ENCODE measurements at regions not wholly inside any gene's neighbourhood (a gene's known extent, or its start where the extent isn't known, plus 50 kb on each side); places are given as distances from the start of the nearest gene placed in this dataset.

DNA sequence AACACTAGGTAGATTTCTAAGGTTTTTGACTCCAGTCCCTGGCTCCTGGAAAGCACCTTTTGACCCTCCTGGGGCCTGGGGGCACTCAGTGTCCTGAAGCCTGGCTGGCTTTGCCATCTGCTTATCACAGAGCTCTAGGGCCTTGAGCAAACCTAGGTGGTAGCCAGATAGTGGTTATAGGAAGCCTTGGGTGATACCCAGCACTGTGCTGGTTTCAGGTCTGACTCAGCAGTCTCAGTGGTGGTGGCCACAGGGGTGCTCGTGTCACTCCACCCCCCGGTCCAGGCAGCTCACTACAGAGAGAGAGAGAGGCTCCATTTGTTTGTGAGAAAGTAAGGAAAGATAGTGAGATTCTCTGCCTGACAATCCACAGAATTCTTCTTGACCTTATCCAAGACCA, 195.8 kb upstream of the ZFP42 start:
- H3K4me3 ChIP-seq = no peak overlapping the region
- DNase-seq (ENCODE audit: low read depth in 1 of 2, low spot score in 2 of 2) = no peak
- H3K9me3 ChIP-seq (replicated peaks) = no peaks in the 10 kb centered on the region
- no peak overlapping the region for H3K27ac ChIP-seq
- H3K36me3 ChIP-seq = no peaks in the 10 kb centered on the region
- no peaks in the 10 kb centered on the region for H3K4me1 ChIP-seq (replicated peaks)
- no peaks in the 10 kb centered on the region for H3K27me3 ChIP-seq (replicated peaks)

DNA sequence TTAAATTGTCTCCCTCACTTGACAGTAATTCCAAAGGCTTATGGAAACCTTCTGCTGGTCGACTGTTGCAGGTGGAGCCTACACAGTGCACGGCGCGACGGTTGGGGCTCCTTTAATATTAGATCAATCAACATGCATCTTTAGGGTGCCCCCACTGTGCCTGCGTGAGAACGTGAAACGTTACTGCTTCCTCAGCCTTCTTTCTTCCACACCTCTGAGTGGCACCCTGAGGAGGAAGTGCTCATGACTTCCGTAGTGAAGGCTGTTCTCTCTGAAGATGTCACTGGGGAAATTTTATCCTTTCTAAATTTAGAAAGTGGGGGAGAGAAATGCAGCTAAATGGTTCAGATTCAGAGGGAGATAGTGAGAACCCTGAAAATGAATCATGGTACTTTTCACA, 184.0 kb upstream of the ZFP42 start:
- Histone ChIP-seq H3K9me3 (replicated peaks) (no peaks in the 10 kb centered on the region; the same call in 1 of the 2 replicates), H3K27me3 (replicated peaks) (no peaks in the 10 kb centered on the region), H3K27ac (no peak overlapping the region), H3K4me3 (no peak overlapping the region), H3K4me1 (replicated peaks) (no peaks in the 10 kb centered on the region), H3K36me3 (no peaks in the 10 kb centered on the region)
- DNase-seq (ENCODE audit: low read depth in 1 of 2, low spot score in 2 of 2) = no peak

DNA sequence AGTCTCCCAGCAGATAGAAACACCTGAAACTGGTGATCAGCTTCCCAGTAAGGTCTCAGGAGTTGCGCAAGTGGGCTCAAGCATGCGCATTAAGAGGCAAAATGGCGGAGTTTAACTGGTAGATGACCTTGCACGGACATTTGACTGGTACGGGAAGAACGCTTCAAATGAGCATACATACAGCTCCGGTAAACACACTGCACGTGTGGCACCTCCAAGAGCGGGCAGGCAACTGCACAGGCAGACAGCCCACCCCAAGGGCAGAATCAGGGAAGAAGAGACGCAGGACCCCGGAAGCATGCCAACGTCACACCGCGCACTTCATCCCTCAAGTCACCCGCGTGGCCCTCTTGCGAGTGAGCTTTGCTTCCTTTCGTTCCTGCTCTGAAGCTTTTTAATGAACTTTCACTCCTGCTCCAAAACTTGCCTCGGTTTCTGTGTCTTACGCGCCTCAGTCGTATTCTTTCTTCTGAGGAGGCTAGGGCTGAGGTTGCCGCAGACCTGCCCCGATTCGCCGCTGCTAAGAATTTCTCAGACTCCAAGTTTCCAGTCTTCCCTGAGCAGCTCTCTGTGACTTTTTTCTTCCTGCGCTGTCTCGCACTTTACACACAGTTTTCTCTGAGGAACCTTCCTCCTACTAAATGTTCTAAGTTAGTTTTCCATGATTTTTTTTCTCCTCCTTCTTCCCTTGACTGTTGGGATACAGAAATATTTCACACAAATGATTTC, 180.7 kb upstream of the ZFP42 start:
- no peak overlapping the region for H3K4me3 ChIP-seq
- no peaks in the 10 kb centered on the region for H3K36me3 ChIP-seq
- H3K4me1 ChIP-seq (replicated peaks) = no peaks in the 10 kb centered on the region
- no peak for DNase-seq (ENCODE audit: low read depth in 1 of 2, low spot score in 2 of 2)
- no peaks in the 10 kb centered on the region for H3K27me3 ChIP-seq (replicated peaks)
- H3K9me3 ChIP-seq (replicated peaks) = no peaks in the 10 kb centered on the region; the same call in 1 of the 2 replicates
- H3K27ac ChIP-seq = no peak overlapping the region

DNA sequence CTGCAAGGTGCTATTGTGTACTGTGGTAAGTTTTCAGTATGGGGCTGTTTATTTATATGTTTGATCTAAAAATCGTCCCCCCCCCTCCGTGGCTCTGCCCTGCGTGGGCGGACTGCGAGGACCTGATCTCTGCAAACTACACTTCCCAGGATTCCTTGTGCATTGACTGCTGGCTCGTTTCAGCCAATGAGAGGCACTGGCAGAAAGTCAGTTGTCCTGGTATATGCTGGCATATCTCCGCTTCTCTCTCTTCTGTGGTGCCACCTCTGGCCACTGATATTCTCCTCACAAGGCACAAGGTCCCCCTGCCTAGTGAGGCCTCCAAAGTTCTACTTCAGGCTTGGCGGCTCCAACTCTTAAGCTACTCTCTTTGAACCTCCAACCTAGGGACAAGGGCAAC, 168.8 kb upstream of the ZFP42 start:
- H3K4me3 ChIP-seq = no peak overlapping the region
- no peaks in the 10 kb centered on the region for H3K27me3 ChIP-seq (replicated peaks)
- no peaks in the 10 kb centered on the region for H3K36me3 ChIP-seq
- no peaks in the 10 kb centered on the region for H3K9me3 ChIP-seq (replicated peaks)
- no peaks in the 10 kb centered on the region for H3K4me1 ChIP-seq (replicated peaks)
- DNase-seq (ENCODE audit: low read depth in 1 of 2, low spot score in 2 of 2) = no peak
- H3K27ac ChIP-seq = no peak overlapping the region

DNA sequence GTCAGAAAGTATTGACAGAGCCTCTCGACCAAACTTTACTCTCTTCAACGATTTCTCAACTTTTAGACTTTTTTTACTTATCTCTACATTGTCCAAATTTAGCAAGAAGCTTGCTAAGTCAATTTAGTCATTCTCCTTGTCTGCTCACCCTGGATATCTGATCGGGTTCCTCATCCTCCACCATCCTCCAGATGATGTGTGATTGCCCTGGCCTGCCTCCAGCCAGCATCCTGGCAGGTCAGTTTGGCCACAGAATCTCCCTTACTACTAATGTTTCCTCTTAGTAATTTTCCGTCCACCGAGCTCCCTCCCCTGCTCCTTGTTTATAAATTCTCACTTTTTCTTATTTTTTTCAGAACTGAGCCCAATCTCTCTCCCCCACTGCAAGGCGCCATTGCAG, 167.9 kb upstream of the ZFP42 start:
- DNase-seq (ENCODE audit: low read depth in 1 of 2, low spot score in 2 of 2) = no peak
- H3K27ac ChIP-seq = no peak overlapping the region
- H3K9me3 ChIP-seq (replicated peaks) = no peaks in the 10 kb centered on the region
- no peaks in the 10 kb centered on the region for H3K4me1 ChIP-seq (replicated peaks)
- H3K36me3 ChIP-seq = no peaks in the 10 kb centered on the region
- no peak overlapping the region for H3K4me3 ChIP-seq
- no peaks in the 10 kb centered on the region for H3K27me3 ChIP-seq (replicated peaks)

DNA sequence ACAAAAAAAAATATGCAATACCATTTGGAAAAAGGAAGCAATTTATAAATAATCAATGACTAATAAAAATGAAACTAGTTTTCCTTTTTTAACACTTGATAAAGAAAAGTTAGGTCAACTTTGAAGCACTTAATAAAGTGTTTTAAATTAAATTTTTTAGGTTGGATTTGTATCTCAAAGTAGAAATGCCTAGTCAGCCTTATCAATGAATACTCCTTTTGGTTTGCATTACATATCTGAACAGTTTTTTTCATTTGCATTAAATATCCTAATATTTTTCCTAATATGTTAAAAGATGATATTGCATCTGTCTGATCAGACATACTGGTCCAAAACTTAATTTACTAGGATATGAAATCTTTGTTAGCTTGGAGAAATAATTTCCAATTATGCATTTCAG, 155.8 kb upstream of the ZFP42 start:
- no peak for DNase-seq (ENCODE audit: low read depth in 1 of 2, low spot score in 2 of 2)
- H3K9me3 ChIP-seq (replicated peaks) = no peaks in the 10 kb centered on the region

DNA sequence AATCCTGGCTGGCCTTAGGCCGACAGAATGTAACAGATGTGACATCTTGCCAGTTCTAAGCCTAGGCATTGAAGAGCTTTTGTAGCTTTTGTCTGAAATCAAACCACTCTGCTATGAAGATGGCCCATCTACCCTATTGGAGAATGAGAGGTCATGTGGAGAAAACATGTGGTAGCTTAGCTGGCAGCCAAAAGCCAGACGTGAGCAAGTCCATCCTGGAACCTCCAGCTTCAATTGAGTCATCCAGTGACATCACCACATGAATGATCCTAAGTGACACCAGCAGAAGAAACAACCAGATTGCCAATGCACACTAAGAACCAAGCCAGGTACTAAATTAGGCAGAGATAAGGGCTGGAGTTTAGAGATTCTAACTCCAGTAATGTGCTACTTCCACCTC, 154.8 kb upstream of the ZFP42 start:
- no peaks in the 10 kb centered on the region for H3K4me1 ChIP-seq (replicated peaks)
- DNase-seq (ENCODE audit: low read depth in 1 of 2, low spot score in 2 of 2) = no peak
- no peak overlapping the region for H3K4me3 ChIP-seq
- H3K27ac ChIP-seq = no peak overlapping the region
- no peaks in the 10 kb centered on the region for H3K36me3 ChIP-seq
- H3K27me3 ChIP-seq (replicated peaks) = no peaks in the 10 kb centered on the region
- H3K9me3 ChIP-seq (replicated peaks) = no peaks in the 10 kb centered on the region

More for the DNA sequence above, 155.8 kb upstream of the ZFP42 start:
- Histone ChIP-seq H3K4me1 (replicated peaks) (no peaks in the 10 kb centered on the region), H3K36me3 (no peaks in the 10 kb centered on the region), H3K27me3 (replicated peaks) (no peaks in the 10 kb centered on the region), H3K4me3 (no peak overlapping the region), H3K27ac (no peak overlapping the region)

DNA sequence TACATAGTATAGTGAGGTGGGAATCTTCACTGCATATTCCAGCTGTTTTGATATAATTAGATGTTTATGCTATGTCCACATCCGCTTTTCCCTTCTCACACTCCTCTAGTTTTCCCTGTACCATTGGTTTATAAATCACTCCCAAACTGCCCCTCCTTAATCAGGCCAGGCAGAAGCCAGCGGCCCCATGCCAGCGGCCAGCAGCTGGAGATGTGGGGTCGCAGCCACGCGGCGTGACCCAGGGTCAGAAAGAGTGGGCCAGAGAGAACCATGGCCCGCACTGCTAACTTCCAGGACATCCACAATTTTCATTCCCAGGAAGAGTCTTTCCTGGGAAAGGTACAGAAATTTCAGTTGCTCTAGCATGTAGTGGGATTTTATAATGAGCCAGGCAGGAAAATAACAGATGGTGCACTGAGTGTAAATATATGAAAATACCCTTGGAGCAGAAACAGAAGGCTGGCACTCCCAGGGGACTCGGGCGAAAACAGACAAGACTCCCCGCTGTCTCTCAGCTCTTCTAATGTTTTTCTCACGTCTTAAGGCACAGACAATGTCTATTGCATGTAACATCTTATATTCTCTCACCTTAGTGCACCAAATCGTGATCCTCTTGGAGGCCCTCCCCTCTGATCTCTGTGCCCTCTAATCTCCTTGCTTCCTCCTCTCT, 145.9 kb upstream of the ZFP42 start:
- no peak for DNase-seq (ENCODE audit: low read depth in 1 of 2, low spot score in 2 of 2)
- Histone ChIP-seq H3K27ac (no peak overlapping the region), H3K9me3 (replicated peaks) (no peaks in the 10 kb centered on the region; the same call in 1 of the 2 replicates), H3K36me3 (no peaks in the 10 kb centered on the region), H3K4me1 (replicated peaks) (no peaks in the 10 kb centered on the region), H3K4me3 (no peak overlapping the region), H3K27me3 (replicated peaks) (no peaks in the 10 kb centered on the region)

DNA sequence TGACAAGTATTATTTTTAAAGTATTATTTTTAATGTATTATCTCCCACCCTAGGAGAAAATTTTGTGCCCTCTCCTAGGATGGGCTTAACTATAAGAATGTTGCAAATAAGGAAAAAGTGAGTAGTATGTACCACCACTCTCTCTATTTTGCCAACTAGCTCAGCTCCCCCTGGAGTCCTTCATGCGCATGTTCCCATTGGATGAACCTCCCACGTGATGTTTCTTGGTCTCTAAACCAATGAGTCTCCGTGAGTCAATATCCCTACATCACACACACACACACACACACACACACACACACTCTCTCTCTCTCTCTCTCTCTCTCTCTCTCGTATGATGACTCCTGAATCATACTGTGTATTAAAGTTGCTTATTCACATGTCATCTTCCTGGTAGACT, 129.7 kb upstream of the ZFP42 start:
- Histone ChIP-seq H3K36me3 (no peaks in the 10 kb centered on the region), H3K4me1 (replicated peaks) (no peaks in the 10 kb centered on the region), H3K9me3 (replicated peaks) (no peaks in the 10 kb centered on the region), H3K4me3 (no peak overlapping the region), H3K27ac (no peak overlapping the region), H3K27me3 (replicated peaks) (no peaks in the 10 kb centered on the region)
- no peak for DNase-seq (ENCODE audit: low read depth in 1 of 2, low spot score in 2 of 2)

DNA sequence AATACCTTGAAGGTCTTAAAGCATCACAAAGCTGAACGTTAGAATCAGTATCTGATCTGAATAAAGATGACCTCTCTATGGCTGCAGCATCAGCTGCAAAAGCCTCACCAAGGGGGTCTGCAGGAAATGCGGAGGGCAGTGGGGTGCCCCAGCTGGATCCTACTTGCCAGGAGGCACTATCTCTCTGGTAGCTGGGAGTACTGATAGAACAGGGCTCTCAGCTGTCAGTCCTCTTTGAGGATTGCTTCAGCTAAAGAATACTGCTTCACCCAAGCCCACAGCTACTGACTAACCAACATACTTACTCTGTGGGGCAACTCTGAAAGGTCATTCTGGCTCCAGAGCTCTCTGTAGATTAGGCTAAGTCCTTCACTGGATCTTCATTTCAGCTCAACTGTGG, 112.5 kb upstream of the ZFP42 start:
- Histone ChIP-seq H3K27me3 (replicated peaks) (no peaks in the 10 kb centered on the region), H3K4me3 (no peak overlapping the region), H3K4me1 (replicated peaks) (no peaks in the 10 kb centered on the region), H3K9me3 (replicated peaks) (no peaks in the 10 kb centered on the region; the same call in none of the 2 replicates), H3K36me3 (no peaks in the 10 kb centered on the region), H3K27ac (no peak overlapping the region)
- DNase-seq (ENCODE audit: low read depth in 1 of 2, low spot score in 2 of 2) = no peak

DNA sequence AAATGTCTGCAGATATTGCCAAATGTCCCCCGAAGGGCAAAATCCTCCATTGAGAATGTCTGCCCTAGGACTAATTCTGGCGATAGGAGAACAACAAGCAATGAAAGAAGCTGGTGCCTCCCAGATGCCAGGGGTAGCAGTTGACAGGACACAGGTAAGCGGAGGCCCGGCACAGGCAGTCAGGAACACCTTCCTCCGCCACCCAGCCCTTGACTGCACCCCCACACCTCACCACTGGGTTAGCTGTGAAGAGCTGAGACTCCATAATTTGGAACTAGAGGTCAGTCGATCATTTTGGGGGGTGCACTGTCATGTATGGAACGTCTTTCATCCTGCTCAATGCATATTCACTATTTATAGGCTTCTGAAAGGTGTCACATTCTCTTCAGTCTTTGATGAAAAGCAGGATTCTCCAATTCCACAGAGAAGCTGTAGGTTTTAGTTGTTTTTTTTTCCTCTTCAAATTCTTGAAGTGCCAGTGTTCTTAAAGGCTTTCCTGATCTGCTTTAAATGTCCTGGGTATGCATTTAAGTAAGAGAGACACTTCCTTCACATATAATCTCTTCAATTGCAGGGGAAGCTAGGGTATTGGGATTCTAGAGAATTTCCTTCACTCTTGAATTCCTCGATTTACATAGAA, 111.6 kb upstream of the ZFP42 start:
- no peak for DNase-seq (ENCODE audit: low read depth in 1 of 2, low spot score in 2 of 2)
- Histone ChIP-seq H3K9me3 (replicated peaks) (no peaks in the 10 kb centered on the region; the same call in none of the 2 replicates), H3K36me3 (no peaks in the 10 kb centered on the region), H3K27me3 (replicated peaks) (no peaks in the 10 kb centered on the region), H3K4me1 (replicated peaks) (no peaks in the 10 kb centered on the region), H3K4me3 (no peak overlapping the region), H3K27ac (no peak overlapping the region)

DNA sequence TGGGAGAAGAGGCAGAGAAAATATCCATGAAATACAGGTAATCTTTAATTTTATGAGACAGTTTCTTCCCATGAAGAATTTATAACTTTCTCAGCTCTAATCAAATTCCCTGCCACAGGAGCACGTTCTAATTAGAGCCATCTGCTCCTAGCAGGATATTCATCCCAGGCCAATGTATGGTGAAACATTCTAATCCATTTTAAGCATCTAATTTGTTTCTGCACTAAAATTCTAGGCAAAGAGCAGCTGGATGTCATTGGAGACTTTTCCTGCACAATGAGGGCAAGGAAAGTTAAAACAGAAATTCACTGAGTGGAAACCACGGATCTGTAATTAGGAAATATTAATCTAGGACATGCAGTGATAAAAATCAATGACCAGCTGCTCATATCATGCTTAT, 107.7 kb upstream of the ZFP42 start:
- H3K9me3 ChIP-seq (replicated peaks) = no peaks in the 10 kb centered on the region; the same call in 1 of the 2 replicates
- DNase-seq (ENCODE audit: low read depth in 1 of 2, low spot score in 2 of 2) = no peak
- no peak overlapping the region for H3K4me3 ChIP-seq
- no peaks in the 10 kb centered on the region for H3K27me3 ChIP-seq (replicated peaks)
- H3K4me1 ChIP-seq (replicated peaks) = no peaks in the 10 kb centered on the region
- no peak overlapping the region for H3K27ac ChIP-seq
- H3K36me3 ChIP-seq = no peaks in the 10 kb centered on the region

DNA sequence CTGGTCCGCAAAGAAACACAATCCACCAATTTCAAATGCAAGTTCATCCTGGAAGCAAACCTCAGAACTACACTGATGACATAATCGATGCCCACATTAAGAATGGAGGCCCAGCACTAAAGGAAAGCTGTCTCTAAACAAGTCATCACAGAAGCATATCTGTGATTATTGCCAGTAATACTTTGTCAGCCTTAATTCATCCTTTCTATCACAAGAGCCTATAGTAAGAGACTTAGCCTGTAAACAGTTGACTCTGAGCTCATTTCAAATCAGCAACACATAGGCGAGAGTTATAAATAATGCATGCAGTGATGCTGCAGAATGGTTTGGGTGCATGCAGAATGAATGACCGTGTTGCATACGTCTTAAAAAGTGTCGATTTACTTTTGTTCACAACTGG, 105.9 kb upstream of the ZFP42 start:
- no peaks in the 10 kb centered on the region for H3K4me1 ChIP-seq (replicated peaks)
- no peak overlapping the region for H3K27ac ChIP-seq
- no peak for DNase-seq (ENCODE audit: low read depth in 1 of 2, low spot score in 2 of 2)
- H3K36me3 ChIP-seq = no peaks in the 10 kb centered on the region
- H3K27me3 ChIP-seq (replicated peaks) = no peaks in the 10 kb centered on the region
- no peak overlapping the region for H3K4me3 ChIP-seq
- no peaks in the 10 kb centered on the region for H3K9me3 ChIP-seq (replicated peaks)

DNA sequence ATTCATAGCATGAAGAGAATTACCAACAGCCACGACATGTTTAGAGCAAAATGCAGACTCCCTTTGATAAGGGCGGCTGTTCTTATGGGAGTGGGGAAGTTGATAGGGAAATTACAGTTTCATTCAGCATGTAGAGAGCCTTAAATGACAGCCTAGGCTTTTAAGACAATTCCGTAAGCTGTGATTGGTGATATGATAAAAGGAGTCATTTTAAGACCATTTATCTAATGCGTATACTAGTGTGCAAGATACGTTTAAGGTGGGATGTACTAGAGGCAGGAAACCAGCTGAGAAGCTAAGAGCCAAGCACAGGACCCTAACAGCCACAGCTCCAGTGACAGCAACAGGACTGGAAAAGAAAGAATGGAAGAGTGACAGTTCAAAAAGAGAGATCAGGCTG, 102.2 kb upstream of the ZFP42 start:
- Histone ChIP-seq H3K4me1 (replicated peaks) (no peaks in the 10 kb centered on the region), H3K27me3 (replicated peaks) (no peaks in the 10 kb centered on the region), H3K9me3 (replicated peaks) (no peaks in the 10 kb centered on the region; the same call in 1 of the 2 replicates), H3K27ac (no peak overlapping the region), H3K36me3 (no peaks in the 10 kb centered on the region), H3K4me3 (no peak overlapping the region)
- no peak for DNase-seq (ENCODE audit: low read depth in 1 of 2, low spot score in 2 of 2)

All from SJSA1 (cell line).